Stimulated activated CD8-positive, alpha-beta memory T cell treated with anti-CD3 and anti-CD28 coated beads, Interleukin-7, amount 100 ng/mL, for 4 hours (primary cell): ENCODE measurements at regions not wholly inside any gene's neighbourhood (a gene's known extent, or its start where the extent isn't known, plus 50 kb on each side); places are given as distances from the start of the nearest gene placed in this dataset.

Experiments used
- DNase-seq, 2 donors: peaks; one replicate each; pipeline ENCODE4 v3.0.0-alpha.2; 2020; ENCODE audit warnings: low read depth in 2 of 2

DNA sequence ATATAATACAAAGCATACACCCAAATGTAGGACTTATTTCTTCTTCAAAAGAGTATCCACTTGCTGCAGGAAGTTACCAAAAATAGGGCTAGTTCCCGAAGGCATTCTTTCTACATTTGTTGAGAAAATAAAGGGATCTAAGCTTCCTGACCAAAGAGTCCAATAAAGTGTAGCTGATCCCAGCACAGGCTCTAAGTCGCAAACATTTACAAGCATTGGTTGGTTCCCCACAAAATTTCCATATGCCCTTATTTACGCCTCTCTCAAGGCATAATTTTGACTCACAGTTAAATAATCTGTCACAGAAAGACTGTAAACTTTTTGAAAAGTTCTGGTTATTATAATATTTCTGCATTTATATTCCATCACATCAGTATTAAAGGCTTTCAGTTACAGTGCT lies 1520.1 kb upstream of the ZEB2 start:
- no peak for DNase-seq

GRCh38 chr2:146038014-146038413 lies 1518.1 kb upstream of the ZEB2 start:
- DNase-seq, result no peak

DNA sequence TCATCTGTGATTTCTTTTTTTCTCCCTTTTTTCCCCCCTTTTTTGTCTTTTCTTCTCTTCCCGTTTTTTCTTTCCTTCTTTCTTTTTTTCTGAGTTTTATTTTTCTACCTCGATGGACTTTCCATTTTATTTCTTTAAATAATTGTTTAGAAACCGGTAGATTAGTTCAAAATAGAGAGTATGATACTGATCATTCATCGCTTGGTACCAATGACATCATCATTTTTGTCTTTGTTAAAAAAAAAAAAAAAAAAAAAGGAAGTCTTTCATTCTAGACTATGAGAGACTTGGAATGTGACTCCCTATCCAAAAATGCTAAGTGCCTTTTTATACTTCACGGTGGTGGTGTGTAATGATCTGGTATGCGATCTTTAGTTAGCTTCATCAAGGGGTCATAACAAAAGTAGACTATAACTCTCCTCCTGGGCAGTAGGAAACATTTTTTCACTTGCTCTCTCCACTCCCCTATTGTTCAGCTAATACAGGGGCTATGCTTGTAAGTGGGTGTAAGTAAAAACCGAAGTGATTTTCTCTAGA lies 1517.5 kb upstream of the ZEB2 start:
- no peak for DNase-seq

DNA sequence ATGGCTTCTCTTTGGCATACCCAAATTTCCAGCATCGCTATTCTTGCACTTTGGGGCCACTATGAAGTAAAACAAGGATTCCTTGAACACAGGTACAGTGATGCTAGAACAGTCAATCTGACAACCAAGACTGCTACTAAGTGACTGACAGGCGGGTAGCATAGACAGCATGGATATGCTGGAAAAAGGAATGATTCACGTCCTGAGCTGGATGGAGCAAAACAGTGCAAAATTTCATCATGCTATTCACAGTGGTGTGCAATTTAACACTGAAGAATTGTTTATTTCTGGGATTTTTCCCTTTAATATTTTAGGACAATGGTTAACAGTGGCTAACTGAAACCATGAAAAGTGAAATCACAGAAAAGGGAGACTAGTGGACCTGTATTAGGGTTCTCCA lies 1511.2 kb upstream of the ZEB2 start:
- no peak for DNase-seq

- DNase-seq, result no peak
These were observed 1507.2 kb upstream of the ZEB2 start for GRCh38 chr2:146027156-146027555.

GRCh38 chr2:146025519-146025918 lies 1505.6 kb upstream of the ZEB2 start:
- DNase-seq, result no peak

DNA sequence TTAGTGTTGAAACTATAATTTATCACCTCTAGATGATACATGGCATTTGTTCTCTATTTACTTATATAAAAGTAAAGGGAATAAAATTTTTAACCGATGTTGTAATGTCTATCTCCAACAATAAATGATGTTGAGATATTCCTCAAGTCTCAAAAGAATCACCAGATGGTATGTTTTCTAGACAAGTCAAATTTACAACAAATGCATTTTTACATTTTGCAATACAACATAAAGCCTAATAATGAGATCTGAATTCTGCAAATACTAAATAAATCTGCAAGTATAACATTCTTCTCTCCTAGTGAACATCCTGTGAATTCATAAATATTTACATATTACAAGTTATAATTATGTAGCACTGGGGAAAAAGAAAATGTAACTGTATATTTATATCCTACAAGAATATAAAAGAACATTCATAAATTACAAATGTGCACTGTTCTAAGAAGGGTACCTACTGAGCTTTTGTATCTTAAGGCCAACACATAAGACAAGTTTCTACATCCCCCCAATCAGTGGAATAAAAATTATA lies 1504.4 kb upstream of the ZEB2 start:
- DNase-seq, result no peak

- DNase-seq, result no peak
These were observed 1484.5 kb upstream of the ZEB2 start for GRCh38 chr2:146004462-146004861.

DNA sequence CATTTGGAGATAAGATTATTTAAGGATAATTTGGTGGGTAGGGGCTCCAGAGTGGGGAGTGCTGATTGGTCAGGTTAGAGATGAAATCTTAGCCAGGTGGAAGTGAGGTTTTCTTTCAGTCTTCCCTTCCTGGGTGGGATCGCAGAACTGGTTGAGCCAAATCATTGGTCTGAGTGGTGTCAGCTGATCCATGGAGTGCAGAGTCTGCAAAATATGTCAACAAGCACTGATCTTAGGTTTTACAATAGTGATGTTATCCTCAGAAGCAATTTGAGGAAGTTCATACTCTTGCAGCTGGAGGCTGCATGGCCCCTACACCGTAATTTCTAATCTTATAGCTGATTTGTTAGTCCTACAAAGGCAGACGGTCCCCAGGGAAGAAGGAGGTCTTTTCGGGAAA lies 1483.4 kb upstream of the ZEB2 start:
- DNase-seq, result no peak

- no peak for DNase-seq
These were observed 1475.0 kb upstream of the ZEB2 start for GRCh38 chr2:145994910-145995309.

- DNase-seq, result no peak
These were observed 1472.7 kb upstream of the ZEB2 start for GRCh38 chr2:145992572-145992971.

DNA sequence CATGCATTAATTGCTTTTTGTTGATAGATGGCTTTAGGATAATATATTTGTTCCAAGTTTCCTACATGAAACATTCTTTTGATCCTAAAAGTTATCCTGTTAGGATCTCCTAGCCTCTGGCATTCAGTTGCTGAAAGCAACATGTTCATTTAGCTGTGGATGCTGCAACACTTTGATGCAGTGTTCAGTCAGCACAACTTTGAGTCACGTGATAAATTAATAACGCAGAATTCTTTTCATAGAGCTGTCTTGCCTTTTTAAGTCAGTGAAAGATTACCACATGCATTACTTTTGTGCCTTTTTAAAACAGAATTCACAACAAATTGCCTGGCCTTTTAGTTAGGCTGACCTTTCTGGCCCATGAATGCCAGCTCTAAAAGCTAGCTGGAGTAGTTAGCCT lies 1467.9 kb upstream of the ZEB2 start:
- DNase-seq, result no peak

GRCh38 chr2:145985517-145985916 lies 1465.6 kb upstream of the ZEB2 start:
- no peak for DNase-seq

GRCh38 chr2:145984580-145984979 lies 1464.7 kb upstream of the ZEB2 start:
- no peak for DNase-seq

- no peak for DNase-seq
These were observed 1460.4 kb upstream of the ZEB2 start for GRCh38 chr2:145980318-145980717.

GRCh38 chr2:145975406-145975805 lies 1455.5 kb upstream of the ZEB2 start:
- no peak for DNase-seq

- no peak for DNase-seq
These were observed 1441.9 kb upstream of the ZEB2 start for GRCh38 chr2:145961846-145962245.

- DNase-seq, result no peak
These were observed 1440.7 kb upstream of the ZEB2 start for GRCh38 chr2:145960479-145961163.

DNA sequence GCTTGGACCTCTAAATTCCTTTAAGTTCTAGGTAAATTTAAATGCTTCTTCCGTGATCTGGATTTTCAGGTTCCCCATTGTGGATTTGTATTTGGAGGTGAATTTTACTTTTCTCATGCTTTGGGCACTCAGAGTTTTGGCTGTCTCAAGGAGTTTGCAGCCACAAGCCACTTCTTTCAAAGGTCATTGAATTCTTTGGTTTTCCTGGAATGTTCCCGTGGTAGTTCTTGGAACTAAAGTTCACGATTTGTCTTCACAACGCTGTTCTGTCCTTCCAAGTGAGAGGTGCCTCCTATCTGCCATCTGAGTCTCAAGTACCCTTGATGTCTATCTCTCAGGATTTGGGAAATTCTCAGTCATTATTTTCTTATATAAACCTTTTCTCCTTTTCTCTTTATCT lies 1438.7 kb upstream of the ZEB2 start:
- no peak for DNase-seq

- DNase-seq, result no peak
These were observed 1438.0 kb upstream of the ZEB2 start for GRCh38 chr2:145957929-145958328.

DNA sequence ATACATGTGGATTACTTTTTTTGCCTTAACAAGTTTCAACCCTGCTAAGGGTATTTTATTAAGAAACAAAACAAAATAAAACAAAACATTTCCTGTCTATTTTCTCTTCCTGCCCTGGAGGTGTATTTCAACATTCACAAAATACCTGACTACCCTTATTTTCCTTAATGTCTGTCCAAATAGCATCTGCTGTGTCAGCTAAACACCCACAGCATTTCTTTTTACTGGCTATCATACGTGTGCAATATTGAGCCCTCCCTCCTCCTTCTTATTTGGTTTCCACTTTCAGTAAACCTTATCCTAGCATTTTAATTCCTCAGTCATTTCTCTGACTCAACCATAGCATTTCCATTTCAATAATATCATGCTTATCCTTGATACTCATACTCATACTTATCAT lies 1420.0 kb upstream of the ZEB2 start:
- DNase-seq, result no peak

DNA sequence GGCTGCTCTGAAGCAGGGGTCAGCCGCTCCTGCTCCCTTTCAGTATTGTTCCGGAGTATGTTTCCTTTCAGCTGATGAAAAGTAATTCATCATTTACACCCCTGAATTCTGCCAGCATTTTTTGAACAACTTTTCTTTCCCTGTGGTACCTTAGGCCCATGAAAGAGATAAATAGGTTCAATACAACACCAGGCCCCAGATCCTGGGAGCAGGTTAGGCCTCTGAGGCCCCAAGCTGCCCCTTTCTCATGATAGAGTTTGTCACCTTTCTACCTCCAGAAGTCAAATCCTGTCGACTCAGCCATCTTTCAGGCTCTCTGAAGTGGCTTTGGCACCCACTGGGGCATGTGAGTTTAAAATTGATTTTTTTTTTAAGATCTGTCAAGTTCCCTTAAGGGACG lies 1415.1 kb upstream of the ZEB2 start:
- DNase-seq, result no peak

- no peak for DNase-seq
These were observed 1412.0 kb upstream of the ZEB2 start for GRCh38 chr2:145931781-145932395.
